ENCODE measurements at regions not wholly inside any gene's neighbourhood (a gene's known extent, or its start where the extent isn't known, plus 50 kb on each side); places are given as distances from the start of the nearest gene placed in this dataset.

DNA sequence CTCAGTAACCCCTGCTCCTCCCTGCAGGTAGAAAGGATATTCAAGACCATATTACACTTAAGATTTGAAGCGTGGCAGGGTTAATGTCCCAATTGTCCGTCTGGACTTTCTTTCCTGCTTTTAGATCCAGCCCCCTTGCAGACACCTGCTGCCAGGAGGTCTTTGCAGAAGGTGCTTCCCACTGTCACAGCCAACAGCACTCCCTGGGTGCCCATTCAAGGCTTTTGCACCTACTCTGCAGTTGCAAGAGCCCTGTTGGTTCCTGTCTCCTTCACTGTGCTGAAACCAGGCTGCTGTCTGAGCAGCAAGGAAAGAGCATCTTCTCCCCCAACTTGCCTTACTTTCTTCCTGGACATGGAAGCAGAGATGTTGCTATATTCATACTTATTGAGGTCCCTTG, 1043.0 kb upstream of the POU3F3 start:
- DNase-seq (ENCODE audit: low spot score), result no peak

DNA sequence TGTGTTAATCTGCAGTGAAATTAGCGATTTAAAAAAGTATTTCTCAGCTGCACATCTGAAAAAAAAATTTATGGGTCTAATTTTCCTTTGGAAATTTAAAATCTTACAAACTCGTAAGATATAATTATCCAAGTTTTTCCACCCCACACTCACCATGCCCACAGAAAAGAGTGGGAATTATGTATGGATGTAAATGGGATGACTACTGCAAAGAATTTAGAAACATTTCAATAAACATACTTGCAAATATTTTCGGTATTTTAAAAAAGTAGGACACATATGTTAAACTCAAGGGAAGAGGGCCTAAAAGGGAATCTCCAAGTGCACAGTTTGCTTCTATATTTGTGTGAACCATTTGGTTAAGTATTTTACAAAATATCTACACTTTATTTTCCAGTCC, 1039.9 kb upstream of the POU3F3 start:
- DNase-seq (ENCODE audit: low spot score), result no peak

DNA sequence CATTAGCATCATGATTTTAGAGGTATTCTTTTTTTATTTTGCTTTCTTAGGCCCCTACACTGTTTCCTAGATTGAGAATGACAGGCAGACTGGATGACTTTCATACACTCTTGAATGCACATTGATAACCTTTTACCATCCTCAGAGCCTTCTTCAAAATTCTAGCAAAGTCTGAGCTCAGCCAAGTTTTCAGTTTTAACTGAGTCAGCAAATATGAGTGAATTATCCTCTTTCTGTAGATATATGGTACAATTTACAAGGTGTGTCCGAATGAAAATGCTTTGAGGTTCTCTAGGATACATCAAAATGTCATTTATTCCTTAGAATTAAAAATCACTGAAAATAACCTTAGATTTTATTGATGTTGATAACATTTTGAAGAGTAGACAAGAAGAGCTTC, 1038.2 kb upstream of the POU3F3 start:
- DNase-seq (ENCODE audit: low spot score), result no peak

DNA sequence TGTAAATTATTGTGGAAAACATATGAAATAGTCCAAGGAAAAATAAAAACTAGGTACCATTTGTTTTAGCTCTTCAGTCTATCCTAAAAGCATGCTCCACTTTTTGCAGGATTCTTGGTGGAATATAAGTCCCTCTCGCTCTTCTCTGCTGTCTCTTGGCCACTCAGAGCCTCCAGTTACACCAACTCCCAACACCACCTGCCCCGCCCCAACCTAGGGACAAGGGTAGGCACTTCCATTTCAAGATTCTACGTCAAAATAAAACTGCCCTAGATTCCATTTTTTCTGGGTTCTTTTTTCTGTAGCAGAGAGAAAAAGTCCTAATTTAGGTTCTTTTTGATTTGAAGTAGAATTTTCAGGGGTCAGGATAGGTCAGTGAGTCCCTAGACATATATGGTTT, 1036.2 kb upstream of the POU3F3 start:
- DNase-seq (ENCODE audit: low spot score), result no peak

DNA sequence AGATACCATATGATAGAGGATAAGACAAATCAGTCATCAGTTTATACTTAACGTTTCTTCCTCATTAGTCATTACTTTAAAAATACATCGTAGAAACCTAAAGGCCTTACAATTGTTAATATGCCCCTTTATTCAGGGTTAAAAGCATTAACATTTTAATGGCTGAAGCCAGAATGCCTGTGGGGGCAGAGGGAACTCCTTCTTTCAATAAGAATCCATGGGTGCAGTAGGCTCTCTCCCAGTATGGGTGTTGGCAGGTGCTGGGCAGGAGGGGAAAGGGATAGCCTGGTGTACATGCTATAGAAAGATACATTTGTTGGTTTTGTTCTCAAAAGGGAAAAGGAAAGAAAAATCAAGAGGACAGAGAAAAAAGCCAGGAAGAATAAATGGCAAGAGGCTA, 1035.7 kb upstream of the POU3F3 start:
- no peak for DNase-seq (ENCODE audit: low spot score)

DNA sequence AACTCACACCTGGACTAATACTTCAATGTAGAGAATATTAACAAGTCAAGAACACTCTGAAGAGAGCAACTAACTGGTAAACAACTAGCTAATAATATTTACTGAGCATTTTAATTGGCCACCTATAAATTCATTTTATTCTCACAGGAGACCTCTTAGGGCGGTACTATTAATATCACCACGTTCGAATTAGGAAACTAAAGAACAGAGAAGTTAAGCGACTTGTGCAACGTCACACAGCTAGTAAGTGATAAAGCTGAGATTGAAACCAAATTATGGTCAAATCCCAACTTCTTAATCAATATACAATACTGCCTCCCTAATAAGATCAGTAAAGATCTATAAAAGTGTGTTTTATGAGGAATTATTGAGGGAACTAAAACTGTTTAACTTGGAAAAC, 1034.3 kb upstream of the POU3F3 start:
- DNase-seq (ENCODE audit: low spot score), result no peak

DNA sequence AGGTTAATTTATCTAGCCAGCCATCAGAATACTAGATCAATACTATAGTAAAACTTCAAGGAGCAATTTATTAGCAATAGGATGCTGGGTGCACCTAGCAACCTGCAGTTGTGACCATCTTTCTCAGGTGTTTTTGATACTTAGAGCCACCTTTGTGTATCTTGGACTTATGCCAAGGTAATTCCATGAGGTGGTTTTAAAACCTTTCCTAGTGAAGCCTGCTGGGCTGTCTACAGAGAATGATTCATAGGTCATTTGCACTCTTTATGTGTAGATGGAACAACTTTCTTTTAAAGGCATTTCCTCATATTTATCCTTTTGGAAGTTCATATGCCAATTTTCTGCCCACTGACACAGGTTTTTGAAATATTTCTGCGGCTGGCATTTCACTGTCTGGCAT, 1030.1 kb upstream of the POU3F3 start:
- no peak for DNase-seq (ENCODE audit: low spot score)

DNA sequence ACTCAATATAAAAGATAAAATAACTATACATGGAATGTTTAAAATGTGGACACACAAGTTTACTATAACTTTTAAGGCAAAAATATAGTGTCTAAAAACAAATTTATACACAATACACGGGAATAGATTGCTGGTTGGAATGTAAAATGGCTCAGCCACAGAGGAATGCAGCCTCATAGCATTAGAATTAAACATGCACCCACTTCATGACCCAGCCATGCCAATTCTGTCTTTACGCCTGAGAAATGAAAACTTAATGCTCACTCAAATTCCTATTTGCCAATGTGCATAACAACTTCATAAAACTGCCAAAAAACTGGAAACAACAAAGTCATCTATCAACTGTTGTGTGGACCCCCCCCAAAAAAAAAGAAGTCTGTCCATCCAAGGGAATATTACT, 1006.6 kb upstream of the POU3F3 start:
- no peak for DNase-seq (ENCODE audit: low spot score)

DNA sequence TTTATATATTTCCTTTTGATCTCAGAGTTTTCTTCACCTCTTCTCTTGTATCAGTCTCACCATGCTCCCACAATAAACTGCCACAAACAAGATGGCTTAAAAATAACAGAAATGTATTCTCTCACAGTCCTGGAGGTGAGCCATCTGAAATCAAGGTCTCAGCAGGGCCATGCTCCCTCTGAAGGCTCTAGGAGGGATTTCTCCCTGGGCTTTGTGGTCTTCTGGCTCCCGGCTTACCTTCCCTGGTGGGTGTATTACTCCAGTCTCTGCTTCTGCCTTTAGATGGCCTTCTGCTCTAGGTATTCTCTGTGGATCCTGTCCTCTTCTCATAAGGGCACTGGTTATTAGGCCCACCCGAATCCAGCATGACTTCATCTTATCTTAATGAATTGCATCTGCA, 994.7 kb upstream of the POU3F3 start:
- DNase-seq (ENCODE audit: low spot score), result no peak

DNA sequence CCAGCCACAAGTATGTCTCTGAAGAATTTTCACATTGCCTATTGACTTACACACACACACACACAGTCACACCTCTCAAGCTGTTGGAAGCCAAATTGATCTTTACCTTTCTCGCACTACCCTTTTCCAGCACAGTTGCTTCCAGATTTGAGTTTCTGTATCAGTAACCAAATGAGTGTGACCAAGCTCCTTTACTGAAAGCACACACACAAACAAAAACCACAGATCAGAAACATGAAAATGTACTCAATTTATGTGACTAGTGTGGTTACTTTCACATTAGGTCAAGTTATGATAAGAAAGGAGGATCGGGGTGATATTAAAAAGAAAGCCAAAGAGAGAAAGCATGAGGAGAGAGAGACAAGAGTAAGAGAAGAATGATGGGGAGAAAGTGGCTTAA, 993.9 kb upstream of the POU3F3 start:
- no peak for DNase-seq (ENCODE audit: low spot score)

DNA sequence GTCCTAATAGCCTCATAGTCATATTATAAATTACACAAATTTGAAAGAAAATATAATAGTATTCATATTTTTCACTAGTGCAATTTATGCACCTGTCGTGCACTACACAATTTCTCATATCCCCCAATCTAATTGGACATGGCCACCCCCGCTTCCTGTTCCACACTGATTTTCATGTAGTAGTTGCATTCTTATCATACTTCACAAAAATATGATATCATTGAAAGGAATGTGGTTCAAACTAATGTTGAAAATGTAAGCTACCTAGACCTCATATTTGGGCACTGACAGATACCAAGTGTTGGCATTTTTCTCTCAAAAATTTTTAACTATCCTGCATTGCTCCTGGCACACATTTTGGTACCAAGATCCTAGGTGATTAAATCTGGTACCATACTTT, 985.5 kb upstream of the POU3F3 start:
- DNase-seq (ENCODE audit: low spot score), result no peak

DNA sequence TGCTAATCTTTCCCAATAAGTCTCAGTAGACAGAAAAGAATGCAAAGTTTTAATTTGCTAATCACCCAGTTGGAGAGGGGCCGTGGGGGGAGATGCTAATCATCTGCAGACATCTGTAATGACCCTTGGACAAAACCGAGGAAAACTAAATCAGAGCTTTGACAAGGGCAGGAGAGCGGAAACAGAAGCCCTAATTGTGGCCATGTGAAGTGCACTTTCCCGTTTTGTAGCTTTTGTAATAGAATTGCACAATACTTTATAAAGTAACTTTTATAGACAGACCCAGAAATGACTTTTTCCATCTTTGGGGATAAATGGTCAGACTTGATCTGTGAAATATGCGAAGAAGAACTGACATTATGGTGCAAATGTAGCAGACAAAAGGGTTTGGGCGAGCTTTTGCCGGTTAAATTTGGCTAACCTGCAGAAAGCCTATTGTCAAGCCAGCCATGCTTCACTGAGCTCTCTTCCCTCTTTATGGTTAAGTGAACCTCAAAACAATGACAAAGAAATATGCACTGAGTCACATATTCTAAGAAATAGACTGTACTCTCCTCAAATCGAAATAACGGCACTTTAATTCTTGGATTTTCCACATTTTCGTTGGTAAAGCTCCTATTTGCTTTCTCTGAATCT, 980.1 kb upstream of the POU3F3 start:
- no peak for DNase-seq (ENCODE audit: low spot score)

DNA sequence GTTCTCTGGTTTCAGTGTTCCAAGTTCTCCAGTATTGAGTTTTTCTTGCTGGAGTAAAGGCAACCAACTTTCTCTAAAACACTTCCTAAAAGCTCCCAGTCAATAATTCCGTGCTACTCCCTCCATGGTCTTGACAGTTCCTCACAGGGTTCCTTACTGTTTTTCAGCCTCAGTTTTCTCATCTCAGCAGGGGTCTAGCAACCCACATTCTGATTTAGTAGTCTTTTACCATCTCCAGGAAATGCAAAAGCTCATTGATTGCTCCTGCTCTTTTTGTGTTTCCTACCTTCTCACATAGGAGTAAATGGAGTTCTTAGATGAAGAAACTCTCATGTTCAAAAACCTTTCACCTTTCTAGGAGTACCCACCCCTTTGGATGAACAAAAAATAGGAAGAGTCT, 978.8 kb upstream of the POU3F3 start:
- no peak for DNase-seq (ENCODE audit: low spot score)

DNA sequence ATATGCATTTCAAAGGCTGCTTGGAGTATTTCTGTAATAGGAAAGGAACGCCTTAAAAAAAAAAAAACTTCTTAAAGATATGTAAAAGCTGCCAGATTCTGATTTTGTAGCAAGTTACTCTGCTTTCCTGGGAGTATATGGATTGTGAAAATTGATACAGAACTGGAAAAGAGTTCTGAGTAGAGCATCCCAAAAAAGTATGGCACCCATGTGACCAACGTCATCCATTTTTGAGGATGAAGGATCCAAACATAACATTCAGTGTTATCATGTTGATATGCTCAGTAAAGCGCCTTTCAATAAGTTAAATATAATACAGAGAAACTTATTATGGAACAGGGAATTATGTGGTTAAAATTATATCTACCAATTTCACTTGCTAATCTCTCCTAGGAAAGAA, 978.4 kb upstream of the POU3F3 start:
- no peak for DNase-seq (ENCODE audit: low spot score)

DNA sequence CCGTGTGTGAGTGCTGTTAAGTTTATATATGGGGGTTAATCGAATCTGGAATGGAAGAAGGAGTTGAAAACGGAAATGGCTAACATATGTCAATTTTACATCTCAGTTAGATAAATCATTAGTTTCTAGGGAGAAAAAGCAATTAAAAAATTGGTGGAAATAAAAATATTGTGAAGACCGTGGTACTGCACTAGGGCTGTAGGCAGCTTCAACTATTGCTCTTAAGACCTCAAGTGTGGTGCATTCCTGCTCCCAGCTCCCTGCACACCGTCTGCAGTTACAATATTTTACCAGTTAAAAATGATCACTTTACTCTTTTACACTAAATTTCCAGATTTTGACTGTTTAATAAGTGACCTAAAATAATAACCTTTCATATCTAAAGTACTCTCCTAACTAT, 977.3 kb upstream of the POU3F3 start:
- no peak for DNase-seq (ENCODE audit: low spot score)

DNA sequence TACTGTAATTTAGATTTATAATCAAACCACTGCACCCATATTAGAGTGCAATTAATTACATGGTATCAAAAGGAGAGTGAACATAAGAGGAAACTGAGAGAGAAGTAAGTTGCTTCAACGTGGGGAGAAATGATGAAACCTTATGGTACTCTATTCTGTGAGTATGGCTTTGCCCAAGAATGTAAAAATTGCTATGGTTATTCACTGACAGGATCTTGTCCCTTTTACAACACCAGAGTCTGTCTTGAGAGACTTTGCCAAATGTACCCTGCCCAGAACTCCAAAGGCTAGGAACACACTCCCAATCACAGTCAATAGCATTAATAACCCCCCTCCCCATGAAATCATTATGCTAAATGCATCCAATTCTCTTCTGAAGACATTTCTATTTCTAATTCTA, 974.8 kb upstream of the POU3F3 start:
- no peak for DNase-seq (ENCODE audit: low spot score)

DNA sequence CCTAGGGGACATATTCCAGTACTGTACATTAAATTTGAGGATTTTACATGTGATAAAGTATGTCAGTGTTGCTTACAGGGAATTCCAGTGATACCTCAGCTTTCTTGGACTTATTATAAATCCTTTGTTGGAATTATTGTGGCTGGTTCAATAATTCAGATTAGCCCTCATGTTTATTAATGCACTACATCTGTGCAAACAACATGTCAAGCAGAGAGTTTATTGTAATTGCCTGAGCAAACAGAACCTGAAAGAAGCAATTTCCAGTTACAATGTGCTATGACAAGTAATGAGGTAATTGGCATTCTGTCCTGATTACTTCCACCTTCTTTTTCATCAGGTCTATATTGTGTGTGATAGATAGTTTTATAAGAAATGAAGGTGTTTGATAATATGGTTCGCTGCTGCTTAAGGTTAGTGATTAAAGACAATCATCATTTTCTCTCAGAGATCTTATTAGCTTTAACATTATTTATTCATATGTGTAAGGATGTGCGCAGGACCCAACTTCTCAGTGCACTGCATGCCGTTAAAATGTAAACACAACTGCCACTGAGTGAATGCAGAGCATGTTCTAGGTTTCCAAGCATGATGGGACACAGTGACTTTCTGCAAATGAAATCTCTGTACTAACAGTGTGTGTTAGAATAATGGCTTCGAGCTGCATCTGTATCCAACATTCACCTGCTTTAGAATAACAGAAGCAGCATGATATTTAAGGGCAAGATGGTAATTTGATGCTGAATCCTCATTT, 973.7 kb upstream of the POU3F3 start:
- DNase-seq (ENCODE audit: low spot score), result no peak

DNA sequence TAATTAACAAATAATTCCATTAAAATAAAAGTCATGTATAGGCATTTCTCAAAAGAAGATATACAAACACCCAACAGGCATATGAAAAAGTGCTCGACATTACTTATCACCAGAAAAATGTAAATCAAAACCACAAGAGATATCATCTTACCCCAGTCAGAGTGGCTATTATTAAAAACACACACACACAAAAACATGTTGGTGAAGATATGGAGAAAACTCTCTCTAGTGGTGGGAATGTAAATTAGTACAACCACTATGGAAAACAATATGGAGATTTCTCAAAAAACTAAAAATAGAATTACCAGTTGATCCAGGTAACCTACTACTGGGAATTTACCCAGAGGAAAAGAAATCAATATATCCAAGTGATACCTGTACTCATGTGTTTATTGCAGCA, 966.3 kb upstream of the POU3F3 start:
- no peak for DNase-seq (ENCODE audit: low spot score)

DNA sequence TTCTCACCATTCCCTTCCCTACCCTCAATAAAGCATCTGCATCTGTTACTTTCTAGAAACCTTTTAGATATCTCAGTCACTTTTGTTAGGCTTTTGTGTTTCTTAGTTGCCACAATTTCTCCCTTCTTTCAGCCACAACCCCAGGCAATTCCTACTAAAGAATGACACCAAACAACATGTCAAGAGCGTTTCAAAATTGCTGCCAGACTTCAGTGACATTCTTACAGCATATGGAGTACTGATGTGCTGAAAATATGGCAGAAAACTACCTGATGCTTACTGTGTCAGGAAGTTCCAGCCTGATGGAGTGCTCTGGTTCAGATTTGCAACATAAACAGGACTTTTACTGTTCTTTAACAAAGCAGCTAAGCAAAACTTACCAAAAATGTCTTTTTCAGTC, 957.7 kb upstream of the POU3F3 start:
- no peak for DNase-seq (ENCODE audit: low spot score)

DNA sequence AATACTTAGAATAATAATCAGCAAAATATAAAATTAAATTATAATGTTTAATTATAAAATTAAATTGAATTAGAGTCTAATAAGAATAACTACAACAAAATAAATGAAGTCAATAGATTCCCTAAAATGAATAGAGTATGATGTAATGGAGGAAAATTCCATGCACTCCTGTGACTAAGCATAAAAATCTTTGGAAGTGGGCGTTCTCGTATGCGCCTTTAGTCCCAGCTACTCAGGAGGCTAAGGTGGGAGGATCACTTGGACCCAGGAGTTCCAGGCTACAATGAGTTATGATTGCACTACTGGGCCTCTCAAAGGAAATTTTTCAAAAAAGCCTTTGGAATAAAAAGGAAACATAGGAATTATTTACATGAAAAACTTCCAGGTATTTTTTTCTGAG, 955.4 kb upstream of the POU3F3 start:
- no peak for DNase-seq (ENCODE audit: low spot score)

DNA sequence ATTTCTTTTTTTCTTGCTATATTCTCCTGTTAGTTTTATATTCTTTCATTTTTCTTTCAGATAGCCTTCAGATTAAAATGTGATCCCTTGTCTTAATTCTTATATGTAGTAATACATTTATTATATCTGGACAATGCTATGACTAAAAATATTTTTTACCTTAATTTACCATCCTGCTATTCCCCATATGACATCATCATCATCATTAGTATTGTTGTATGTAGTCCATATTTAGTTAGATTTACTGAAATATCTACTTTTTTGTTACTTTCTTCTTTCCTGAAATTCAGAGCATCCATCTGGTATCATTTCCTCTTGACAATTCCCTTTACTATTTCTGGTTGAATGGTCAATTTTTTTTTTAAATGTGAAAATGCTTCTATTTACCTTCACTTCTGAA, 951.6 kb upstream of the POU3F3 start:
- no peak for DNase-seq (ENCODE audit: low spot score)

DNA sequence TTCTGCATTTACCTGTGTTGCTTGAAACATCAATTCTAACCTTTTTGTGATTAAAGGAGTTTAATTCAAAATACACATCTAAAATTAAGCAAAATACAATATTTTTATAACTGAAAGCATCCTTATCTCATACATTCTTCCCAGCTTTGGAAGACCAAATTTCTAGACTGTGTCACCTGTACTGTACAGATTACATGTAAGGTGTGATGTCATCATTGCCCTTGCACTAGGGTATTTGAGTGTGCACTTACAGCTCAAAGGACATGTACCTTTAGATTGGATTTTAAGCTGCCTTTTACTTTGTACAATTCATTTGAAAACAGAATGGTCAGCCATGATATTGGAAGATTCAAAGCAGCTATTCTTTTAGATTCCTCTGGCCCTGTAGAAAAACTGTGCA, 932.8 kb upstream of the POU3F3 start:
- no peak for DNase-seq (ENCODE audit: low spot score)

DNA sequence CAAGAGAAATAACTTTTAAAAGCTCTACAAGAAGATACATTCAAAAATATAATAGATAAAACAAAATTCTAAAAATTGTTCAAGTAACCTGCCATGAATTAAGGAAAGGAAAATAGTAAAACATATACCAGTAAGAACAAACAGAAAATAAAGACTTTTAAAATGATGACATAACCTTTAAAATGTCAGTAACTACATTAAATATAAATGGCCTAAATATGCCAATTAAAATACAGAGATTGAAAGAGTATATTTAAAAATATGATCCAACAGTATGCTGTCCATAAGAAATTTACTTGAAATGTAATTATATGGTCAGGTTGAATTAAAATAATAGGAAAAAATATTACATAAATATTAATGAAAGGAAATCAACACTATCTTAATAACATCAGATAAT, 911.7 kb upstream of the POU3F3 start:
- no peak for DNase-seq (ENCODE audit: low spot score)

DNA sequence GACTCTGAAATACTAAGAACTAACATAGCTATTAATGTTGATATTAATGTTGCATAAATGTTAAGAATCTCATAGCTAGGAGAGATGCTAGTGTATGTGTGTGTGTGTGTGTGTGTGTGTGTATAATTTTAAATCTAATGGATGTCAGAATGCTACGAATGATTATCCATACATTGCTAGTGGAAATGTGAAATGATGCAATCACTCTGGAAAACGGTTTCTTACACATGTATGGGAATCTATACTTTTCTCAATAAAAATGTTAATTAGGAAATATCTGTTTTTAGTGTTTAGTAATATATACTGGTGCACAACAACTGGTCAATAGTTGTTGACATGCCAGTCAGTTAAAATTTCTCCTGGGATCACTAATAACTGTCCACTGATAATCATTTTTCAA, 908.8 kb upstream of the POU3F3 start:
- no peak for DNase-seq (ENCODE audit: low spot score)
